ENCODE measurements at regions not wholly inside any gene's neighbourhood (a gene's known extent, or its start where the extent isn't known, plus 50 kb on each side); places are given as distances from the start of the nearest gene placed in this dataset.

DNA sequence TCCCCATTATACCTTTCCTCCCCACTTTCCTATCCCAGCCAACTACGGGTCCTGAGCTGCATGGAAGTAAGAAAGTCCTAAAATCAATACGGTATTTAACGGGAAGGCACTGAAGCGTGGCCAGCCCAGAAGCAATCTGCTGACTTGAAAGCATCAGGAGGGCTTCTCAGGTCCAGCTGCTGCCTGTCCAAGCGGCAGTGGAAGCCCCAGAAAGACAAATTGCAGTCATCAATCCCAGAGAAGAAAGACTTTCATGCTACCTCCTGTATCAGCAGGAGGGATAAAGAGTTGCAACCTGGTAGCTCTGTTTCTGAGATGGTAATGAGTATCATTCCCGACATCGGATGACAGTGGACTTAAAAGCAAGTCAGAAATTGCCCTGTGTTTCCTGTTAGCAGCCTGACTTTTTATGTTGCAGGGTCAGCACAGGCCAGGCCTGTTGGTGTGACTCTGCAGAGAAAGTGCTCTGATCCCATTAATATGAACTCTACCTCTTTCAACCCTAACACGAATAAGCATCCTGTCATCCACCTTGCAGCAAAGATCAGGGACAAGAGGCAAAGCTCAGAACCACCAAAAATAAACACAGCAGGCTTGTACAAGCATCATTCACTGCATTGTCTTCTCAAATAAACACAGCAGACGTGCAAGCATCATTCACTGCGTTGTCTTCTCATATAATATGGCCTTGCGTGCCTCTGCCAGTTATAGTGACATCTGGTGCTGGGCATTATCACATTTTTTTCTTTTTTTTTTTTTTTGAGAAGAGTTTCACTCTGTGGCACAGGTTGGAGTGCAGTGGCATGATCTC is 358.6 kb upstream of the CDH11 start:
- no peaks in the 10 kb centered on the region for H3K36me3 ChIP-seq (ENCODE audit: control insufficient read depth, insufficient read depth, low read length)
- ChIA-PET CTCF (interaction anchor here (1.3 kb wide), 1 partner anchor 14 kb away, joined by 4 read pairs; no protein-coding TSS in a partner anchor), POLR2A (no interaction called here)
- no peaks in the 10 kb centered on the region for H3K27me3 ChIP-seq (ENCODE audit: control insufficient read depth, insufficient read depth, low read length)
- no peak for DNase-seq (ENCODE audit: low read depth)
- no peak overlapping the region for H3K4me3 ChIP-seq (ENCODE audit: low read depth, low read length)
- TF ChIP-seq, protein P1, sequence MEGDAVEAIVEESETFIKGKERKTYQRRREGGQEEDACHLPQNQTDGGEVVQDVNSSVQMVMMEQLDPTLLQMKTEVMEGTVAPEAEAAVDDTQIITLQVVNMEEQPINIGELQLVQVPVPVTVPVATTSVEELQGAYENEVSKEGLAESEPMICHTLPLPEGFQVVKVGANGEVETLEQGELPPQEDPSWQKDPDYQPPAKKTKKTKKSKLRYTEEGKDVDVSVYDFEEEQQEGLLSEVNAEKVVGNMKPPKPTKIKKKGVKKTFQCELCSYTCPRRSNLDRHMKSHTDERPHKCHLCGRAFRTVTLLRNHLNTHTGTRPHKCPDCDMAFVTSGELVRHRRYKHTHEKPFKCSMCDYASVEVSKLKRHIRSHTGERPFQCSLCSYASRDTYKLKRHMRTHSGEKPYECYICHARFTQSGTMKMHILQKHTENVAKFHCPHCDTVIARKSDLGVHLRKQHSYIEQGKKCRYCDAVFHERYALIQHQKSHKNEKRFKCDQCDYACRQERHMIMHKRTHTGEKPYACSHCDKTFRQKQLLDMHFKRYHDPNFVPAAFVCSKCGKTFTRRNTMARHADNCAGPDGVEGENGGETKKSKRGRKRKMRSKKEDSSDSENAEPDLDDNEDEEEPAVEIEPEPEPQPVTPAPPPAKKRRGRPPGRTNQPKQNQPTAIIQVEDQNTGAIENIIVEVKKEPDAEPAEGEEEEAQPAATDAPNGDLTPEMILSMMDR (IDR thresholded peaks at IDR 0.05; ENCODE audit: insufficient read depth, low read depth, low read length), result no peak

DNA sequence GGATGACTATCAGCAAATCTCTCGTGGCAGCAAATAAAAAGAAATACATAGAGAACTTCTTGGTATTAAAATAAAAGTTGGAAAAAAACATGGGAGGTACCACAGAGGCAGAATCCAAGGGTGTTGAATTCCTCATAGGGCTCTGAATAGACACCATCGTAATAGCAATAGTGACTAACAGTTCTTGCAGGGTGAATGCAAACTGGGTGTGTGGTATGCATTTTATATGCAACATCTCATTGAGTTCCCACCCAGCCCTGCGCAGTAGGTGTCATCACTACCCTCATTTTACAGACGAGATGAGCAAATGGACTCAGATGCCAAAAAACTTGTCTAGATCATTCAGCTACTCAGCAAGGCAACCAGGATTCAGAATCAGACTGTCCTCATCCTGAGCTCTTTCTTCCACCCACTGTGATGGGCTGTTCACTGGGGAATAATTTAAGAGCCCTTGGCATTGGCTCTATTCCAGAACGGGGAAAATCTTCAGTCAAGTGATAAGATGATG is 354.6 kb upstream of the CDH11 start:
- Histone ChIP-seq H3K36me3 (ENCODE audit: control insufficient read depth, insufficient read depth, low read length) (no peaks in the 10 kb centered on the region), H3K4me3 (ENCODE audit: low read depth, low read length) (no peak overlapping the region), H3K27me3 (ENCODE audit: control insufficient read depth, insufficient read depth, low read length) (no peaks in the 10 kb centered on the region)
- ChIA-PET POLR2A (no interaction called here), CTCF (no interaction called here)
- TF ChIP-seq, protein P1 (IDR thresholded peaks at IDR 0.05; ENCODE audit: insufficient read depth, low read depth, low read length), result no peak
- DNase-seq (ENCODE audit: low read depth), result no peak

DNA sequence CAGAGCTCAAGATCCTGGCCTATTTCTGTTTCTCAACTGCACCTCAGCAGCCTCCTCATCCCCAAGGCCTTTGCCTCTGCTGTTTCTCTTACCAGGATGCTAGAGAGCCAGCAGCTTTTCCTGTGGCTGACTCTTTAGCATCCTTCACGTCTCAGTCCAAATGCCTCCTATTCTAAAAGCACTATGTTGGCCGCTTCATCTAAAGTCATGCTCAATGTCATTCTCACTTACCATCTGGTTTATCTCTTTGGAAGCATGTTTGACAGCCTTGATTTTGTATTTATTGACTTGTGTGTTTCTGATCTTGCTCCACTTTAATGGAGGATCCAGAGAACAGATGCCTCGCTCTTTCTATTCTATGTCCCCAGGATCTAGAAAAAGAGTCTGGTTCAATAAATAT is 351.8 kb upstream of the CDH11 start:
- POLR2A ChIA-PET, result no interaction called here
- Histone ChIP-seq H3K4me3 (ENCODE audit: low read depth, low read length) (no peak overlapping the region), H3K36me3 (ENCODE audit: control insufficient read depth, insufficient read depth, low read length) (no peaks in the 10 kb centered on the region), H3K27me3 (ENCODE audit: control insufficient read depth, insufficient read depth, low read length) (no peaks in the 10 kb centered on the region)
- DNase-seq (ENCODE audit: low read depth), result no peak
- CTCF ChIA-PET, result interaction anchor here (1.6 kb wide), 1 partner anchor 10 kb away, joined by 3 read pairs; no protein-coding TSS in a partner anchor
- TF ChIP-seq, protein P1 (IDR thresholded peaks at IDR 0.05; ENCODE audit: insufficient read depth, low read depth, low read length), result no peak

DNA sequence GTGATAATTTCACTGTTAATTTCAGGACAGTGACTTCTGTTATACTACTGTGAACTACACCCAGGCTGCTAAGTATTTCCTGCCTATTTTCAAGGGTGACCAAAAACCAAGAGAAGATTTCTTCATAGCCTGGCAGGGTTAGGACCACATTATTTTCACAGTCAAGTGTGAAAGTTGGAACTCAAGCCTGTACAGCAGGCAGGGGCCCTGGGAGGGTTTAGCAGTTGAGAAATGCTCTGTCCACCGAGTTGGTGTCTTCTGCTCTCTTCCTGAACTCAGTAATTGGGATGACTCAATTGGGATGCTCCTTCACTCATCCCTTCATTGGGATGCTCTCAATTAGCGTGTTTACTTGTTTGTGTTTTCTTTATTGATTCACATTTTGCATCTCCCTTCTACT is 347.3 kb upstream of the CDH11 start:
- Histone ChIP-seq H3K27me3 (ENCODE audit: control insufficient read depth, insufficient read depth, low read length) (no peaks in the 10 kb centered on the region; the same call in 1 of the 2 replicates), H3K4me3 (ENCODE audit: low read depth, low read length) (no peak overlapping the region), H3K36me3 (ENCODE audit: control insufficient read depth, insufficient read depth, low read length) (no peaks in the 10 kb centered on the region)
- no peak for DNase-seq (ENCODE audit: low read depth)
- ChIA-PET CTCF (no interaction called here), POLR2A (no interaction called here)
- TF ChIP-seq, protein P1 (IDR thresholded peaks at IDR 0.05; ENCODE audit: insufficient read depth, low read depth, low read length), result no peak

DNA sequence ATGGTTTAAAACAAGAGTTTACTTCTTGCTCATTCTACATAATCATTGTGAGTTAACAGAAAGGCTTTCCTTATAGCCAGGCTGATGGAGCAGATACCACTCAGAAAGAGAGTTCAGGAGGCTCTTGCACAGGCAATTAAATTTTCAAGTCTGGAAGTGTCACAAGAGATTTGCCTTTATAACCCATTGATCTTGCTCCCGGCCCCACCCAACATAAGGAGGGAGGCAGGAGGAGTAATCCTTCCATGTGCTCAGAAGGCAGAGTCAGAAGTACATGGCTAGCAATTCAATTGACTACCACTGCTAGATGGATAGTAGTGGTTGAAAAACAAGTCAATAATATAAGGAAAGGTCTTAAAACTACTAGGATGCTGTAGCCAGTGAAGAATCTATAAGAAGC is 346.3 kb upstream of the CDH11 start:
- TF ChIP-seq, protein P1 (IDR thresholded peaks at IDR 0.05; ENCODE audit: insufficient read depth, low read depth, low read length), result no peak
- Histone ChIP-seq H3K4me3 (ENCODE audit: low read depth, low read length) (no peak overlapping the region), H3K36me3 (ENCODE audit: control insufficient read depth, insufficient read depth, low read length) (no peaks in the 10 kb centered on the region), H3K27me3 (ENCODE audit: control insufficient read depth, insufficient read depth, low read length) (no peaks in the 10 kb centered on the region; the same call in 1 of the 2 replicates)
- no peak for DNase-seq (ENCODE audit: low read depth)
- POLR2A ChIA-PET, result no interaction called here
- CTCF ChIA-PET, result no interaction called here
